ENCODE measurements at regions not wholly inside any gene's neighbourhood (a gene's known extent, or its start where the extent isn't known, plus 50 kb on each side); places are given as distances from the start of the nearest gene placed in this dataset.

DNA sequence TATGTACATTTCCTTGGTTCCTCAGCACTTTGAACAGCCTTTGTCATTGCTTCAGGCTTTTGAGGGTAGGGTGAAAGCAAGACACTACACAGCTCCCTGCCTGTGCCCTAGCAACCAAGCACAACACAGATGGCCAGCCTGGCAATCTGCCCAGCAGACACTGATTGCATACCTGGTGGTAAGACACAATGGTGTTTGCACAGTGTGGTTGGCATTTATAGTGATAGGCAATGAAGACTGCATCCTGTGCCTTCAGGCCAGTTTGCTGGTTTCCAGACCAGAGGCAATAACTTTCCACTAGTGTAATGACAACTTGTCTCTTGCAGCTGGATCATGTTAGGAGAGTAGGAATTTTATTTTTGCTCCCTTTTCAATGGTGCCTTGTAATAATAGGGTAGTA is 144.5 kb upstream of the TNC start:
- DNase-seq: no peak

- no peak for DNase-seq
These were observed 145.0 kb upstream of the TNC start for GRCh38 chr9:115262952-115263351.

- no peak for DNase-seq
These were observed 145.6 kb upstream of the TNC start for GRCh38 chr9:115263371-115264075.

- DNase-seq: no peak
These were observed 146.4 kb upstream of the TNC start for GRCh38 chr9:115264313-115264712.

GRCh38 chr9:115267790-115268189 is 149.8 kb upstream of the TNC start:
- DNase-seq: no peak

GRCh38 chr9:115275753-115276152 is 157.8 kb upstream of the TNC start:
- DNase-seq: no peak

- no peak for DNase-seq
These were observed 158.7 kb upstream of the TNC start for GRCh38 chr9:115276621-115277020.

DNA sequence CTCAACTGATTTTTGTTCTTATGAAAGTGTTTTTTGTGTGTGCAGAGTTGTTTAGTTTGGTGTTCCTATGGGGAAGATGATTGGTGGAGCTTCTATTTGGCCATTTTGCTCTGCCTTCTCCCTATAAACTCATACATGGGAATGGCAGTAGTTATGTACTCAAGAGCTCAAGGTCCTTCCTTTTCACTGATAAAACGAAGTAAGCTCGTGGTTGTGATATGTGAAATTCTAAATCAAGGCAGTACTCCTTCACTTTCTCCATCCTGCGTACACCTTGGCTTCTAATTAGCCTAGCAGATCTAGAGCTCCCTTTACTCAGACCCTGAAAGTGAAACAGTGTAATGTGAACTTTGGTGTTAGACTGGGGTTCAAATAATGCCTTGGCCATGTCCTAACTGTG is 159.3 kb upstream of the TNC start:
- no peak for DNase-seq

DNA sequence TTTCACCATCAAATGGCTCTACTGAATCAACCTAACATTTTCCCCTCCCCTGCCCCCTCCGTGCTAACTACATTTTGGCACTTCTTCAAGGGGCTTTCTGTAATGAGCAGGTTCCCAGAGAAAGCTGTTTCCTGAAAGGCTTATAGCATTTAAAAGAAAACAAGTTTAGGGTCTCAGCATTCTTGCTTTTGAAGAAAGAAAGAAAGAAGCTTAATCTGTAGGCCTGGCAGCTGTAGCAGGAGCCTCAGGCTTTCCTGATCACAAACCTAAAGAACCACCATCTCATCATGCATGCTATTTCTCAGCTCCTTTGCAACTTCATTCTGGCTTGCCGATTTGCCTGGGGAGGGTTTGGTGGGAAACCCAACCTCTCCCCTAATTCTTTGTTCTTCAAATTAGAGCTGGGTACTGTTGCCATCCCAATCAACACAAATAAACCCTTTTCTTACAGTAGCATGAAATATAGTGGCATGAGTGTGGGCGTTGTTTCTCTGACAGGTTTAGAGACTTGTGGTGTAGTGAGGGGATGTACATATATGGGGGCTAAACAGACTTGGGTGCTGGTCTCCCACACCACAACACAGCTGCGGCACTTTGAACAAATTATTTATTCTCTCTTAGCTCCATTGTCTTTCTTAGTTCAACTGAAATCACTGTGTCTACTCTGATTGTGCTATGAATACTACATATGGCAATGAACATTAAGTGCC is 160.5 kb upstream of the TNC start:
- DNase-seq: no peak

GRCh38 chr9:115283395-115283794 is 165.4 kb upstream of the TNC start:
- no peak for DNase-seq

GRCh38 chr9:115285836-115286235 is 167.9 kb upstream of the TNC start:
- no peak for DNase-seq

- no peak for DNase-seq
These were observed 168.5 kb upstream of the TNC start for GRCh38 chr9:115286411-115286810.

GRCh38 chr9:115289757-115290208 is 171.8 kb upstream of the TNC start:
- no peak for DNase-seq

- DNase-seq: no peak
These were observed 173.9 kb upstream of the TNC start for GRCh38 chr9:115291841-115292240.

GRCh38 chr9:115292584-115293279 is 174.8 kb upstream of the TNC start:
- DNase-seq: no peak

DNA sequence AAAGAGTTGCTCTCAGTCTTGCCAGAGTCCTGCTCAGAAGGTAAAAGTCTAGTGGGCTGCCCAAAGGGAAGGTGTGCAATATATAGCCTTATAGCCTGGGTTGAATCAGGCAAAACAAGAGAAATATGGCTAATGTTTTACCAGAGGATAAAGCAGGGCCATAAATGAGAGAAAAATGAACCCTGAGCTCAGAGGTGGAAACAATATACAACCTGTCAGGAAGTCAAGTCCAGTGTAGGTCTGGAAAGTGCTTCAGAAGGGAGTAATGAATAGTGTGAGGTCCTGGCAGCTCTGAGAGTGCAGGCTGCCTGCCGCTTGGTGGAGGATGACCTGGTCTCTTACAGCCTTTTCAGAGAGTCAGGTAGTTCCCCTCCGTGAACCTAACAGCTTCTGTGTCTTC is 177.8 kb upstream of the TNC start:
- no peak for DNase-seq

- DNase-seq: no peak
These were observed 179.0 kb upstream of the TNC start for GRCh38 chr9:115296831-115297565.

- DNase-seq: no peak
These were observed 182.2 kb upstream of the TNC start for GRCh38 chr9:115300116-115300515.

GRCh38 chr9:115300874-115301273 is 182.9 kb upstream of the TNC start:
- DNase-seq: no peak

- no peak for DNase-seq
These were observed 183.6 kb upstream of the TNC start for GRCh38 chr9:115301581-115301980.

GRCh38 chr9:115305543-115305942 is 187.6 kb upstream of the TNC start:
- no peak for DNase-seq

DNA sequence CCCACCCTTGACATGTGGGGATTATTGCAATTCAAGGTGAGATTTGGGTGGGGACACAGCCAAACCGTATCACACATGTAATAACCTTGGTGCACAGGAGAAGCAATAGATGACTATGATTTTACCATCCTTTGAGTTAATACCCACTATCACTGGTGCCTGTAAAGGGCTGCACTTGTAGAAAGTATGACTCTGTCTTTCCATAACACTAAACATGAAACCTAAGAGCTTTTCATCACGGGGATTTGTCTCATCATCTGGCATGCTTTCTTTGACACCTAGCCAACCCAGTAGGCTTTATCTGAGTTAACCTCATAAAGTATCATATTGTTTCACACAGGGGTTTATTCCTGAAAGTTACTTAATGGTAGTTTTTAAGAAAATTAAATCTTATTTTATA is 188.9 kb upstream of the TNC start:
- DNase-seq: no peak

DNA sequence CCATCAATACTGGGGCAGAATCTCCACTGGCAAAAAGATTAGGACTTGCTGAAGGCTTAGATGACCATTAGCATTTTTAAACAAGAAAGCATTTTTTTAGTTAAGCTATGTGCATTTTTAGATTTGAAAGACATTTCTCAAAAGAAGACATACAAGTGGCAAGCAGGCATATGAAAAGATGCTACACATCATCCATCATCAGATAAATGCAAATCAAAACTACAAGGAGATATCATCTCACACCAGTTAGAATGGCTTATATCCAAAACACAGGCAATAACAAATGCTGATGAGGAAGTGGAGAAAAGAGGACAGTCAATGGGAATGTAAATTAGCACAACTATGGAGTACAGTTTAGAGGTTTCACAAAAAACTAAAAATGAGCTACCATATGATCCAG is 195.6 kb upstream of the TNC start:
- DNase-seq: no peak

Data from activated CD4-positive, alpha-beta T cell treated with anti-CD3 and anti-CD28 coated beads, Interleukin-2, amount 50 U/mL, for 48 hours (primary cell).